GM19025 (cell line): ENCODE measurements at regions not wholly inside any gene's neighbourhood (a gene's known extent, or its start where the extent isn't known, plus 50 kb on each side); places are given as distances from the start of the nearest gene placed in this dataset.
"Not testable (repeated sequence)": the region's sequence is repeated elsewhere in the genome, so short reads cannot be mapped to it uniquely, and the experiment has no call there.

Experiments
- ATAC-seq: cut with Tn5 transposase; IDR thresholded peaks from one replicate; pipeline ENCODE4 v1.9.1; 2021; ENCODE audit warnings: mild to moderate bottlenecking, low read depth, moderate library complexity; ENCODE audit not compliant: unreplicated experiment

DNA sequence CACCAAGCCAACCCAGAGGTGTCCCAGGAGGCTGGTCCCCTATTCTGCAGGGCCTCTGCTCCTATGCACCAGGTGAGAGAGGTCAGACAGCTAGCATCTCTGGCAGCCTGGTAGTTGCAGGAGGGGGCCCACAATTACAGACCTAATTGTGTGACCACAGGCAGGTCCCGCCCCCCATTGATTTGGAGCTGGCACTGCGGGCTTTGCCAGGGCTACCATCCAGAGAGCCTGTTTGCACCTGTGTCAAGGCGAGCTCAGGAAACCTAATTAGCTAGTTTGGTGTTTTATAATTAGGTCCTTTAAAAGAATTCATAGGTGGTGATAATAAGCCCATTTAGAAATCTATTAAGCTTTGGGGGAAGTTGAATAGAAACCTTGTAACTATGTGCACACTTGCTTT lies 90.2 kb downstream of the MRM1 start:
- no peak for ATAC-seq

DNA sequence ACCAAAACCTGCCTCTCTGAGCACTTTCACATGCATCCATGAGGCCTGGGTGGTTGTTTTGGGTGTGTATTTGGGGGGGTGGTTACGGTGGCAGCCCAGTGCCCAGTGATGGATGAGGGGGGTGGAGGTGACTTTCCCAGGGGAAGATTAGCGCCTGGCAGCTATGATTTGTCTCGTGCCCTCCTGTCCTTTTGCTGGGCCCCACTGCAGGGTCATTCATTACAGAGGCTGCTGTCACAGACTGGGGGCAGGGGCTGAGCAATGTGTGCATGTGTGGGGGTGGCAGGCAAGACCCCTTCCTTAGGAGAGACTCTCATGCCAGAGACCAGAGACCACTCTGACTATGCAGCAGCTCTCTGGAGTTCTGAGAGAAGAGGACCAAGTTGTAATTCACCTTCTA lies 93.7 kb downstream of the MRM1 start:
- ATAC-seq: no peak

DNA sequence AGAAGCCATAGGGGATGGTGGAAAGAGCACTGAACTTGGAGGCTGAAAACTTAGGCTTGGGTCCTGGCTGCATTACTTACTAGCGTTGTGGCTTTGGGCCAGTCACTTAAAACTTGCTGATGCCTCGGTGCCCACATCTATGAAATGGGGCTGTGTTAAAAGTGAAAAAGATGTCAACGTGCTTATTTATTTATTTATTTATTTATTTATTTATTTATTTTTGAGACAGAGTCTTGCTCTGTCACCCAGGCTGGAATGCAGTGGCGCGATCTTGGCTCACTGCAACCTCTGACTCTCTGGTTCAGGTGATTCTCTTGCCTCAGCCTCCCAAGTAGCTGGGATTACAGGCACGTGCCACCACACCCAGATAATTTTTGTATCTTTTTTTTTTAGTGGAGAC lies 94.3 kb downstream of the MRM1 start:
- not testable (repeated sequence) for ATAC-seq

DNA sequence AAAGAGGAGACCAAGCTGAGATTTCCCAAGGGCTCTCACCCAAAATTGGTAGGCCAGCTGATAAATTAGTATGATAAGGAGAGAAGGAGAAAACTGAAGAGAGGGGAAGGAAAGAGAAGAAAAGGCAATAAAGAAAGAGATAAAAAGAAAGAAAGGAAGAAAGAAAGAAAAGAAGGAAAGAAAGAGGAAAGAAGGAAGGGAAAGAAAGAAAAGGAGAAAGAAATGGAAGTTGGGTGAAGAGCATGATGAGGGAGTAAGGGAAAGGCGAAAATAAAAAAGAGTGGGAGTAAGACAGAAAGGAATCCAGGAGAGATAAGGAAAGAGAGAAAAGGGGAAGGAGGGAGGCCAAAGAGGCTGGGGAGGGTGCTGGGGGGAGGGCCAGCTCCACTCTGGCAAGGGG lies 95.4 kb downstream of the MRM1 start:
- no peak for ATAC-seq

DNA sequence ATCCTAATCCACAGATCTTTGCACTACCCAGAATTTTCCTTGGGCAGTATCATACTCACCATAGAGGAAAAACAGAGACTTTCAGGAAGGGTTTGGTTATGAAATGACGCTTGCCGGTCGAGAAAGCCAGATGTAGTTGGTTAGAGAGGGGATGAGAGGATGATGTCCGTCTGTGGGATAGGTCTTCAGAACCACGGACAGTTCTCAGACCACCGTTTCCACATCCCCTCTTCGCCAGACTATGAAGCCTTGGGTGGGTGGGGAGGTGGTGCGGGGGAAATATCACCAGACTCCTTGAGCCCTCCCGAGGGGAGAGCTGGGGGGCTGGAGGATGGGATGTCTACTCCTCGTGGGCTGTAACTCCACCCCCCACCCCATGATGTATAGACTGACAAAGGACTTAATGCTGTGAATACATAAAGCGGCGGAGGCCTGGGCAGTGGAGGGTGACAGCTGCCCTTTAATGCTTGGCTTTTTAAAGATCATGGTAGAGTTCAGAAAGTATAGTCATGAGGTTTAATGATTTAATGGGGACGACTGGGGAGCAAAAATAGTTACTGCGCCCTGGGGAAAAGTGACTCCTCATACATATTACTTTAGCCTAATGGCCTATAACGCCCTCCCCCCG lies 96.6 kb downstream of the MRM1 start:
- no peak for ATAC-seq

DNA sequence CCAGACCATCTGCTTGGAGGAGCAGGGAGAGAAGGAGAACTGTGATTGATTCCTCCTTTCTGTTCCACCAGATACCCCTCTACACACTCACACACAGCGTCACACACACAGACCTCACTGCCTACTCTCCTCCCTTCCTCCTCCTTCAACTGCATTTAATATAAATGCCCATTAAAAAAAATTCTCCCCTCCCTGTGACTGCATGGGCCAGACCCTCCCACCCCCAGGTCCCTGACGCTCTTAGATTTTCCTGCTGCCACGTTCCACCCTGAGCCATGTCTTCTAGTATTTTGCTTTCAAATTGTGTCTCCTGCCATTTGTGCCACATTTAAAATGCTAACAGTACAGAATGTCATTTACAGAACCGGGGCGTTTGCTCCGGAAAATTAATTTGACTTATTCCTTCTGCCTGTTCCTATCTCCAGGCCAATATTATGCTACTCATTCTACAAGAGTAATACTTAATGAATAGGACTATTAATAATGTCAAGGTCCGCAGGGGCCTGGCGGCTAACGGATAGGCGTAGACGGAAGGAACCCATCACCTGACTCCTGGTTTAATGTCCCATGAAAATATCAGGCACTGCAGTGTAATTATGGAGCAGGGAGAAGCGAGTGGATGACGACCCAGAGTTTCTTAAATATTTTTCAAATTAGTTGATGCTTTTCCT lies 100.2 kb downstream of the MRM1 start:
- no peak for ATAC-seq

DNA sequence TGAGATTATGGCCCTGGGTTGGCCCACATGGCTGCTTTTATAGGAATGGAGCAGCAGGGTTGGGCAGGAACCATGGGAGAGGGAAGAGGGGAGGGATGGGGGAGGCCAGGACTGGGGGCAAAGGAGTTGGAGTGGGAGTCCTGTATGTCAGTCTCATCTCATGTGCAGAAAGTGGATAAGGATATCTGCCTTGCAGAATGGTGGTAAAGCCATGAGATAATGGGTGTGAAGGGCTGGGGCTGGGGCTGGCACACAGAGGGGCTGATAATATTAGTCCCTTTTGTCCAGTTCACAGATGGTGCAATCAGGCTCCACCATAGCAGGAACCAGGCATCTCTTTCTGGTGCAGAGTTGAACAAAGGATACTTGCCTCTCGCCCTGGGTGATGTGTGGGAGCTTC lies 101.3 kb downstream of the MRM1 start:
- no peak for ATAC-seq

DNA sequence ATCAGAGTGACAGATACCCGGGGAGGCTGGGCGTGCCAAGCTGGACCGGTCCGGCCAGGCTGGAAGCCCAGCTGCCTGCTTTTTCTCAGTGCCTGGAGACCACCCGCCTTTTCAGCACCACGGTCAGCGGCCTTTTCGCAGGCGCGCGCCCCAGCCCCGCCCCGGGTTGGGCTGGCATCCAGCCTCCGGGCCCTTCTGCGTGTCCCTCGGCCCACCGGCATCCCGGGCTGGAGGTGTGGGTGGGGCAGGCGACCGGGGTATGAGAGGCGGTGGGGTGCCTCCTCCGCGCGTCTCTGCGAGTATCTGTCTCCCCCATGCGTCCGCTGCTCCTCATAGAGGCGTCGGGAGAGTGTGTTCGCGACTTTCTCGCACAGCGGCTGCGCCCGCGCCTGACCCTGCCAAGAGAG lies 102.5 kb downstream of the MRM1 start:
- no peak for ATAC-seq

DNA sequence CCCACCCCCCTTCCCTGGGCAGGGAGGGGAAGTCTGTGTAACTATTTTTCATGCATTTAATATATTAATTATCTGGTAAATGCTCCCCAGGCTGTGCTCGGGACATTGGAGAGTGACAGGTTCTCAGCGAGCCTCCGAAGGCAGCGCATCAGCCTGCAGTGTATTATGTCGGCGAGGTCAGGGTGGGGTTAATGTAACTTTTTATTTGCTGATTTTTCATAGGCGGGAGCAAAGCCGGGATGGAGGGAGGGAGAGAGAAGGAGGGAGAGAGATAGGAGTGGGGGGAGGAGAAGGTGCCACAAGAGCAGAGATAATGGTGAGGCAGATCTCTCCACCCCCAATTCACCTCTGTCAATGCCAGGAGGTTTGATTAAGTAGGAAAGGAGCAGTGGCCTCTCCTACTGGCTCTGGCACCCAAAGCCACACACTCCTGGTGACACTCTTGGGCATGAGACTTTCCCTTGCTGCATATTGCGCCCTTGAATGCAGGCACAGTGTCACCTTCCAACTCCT lies 104.0 kb downstream of the MRM1 start:
- no peak for ATAC-seq

DNA sequence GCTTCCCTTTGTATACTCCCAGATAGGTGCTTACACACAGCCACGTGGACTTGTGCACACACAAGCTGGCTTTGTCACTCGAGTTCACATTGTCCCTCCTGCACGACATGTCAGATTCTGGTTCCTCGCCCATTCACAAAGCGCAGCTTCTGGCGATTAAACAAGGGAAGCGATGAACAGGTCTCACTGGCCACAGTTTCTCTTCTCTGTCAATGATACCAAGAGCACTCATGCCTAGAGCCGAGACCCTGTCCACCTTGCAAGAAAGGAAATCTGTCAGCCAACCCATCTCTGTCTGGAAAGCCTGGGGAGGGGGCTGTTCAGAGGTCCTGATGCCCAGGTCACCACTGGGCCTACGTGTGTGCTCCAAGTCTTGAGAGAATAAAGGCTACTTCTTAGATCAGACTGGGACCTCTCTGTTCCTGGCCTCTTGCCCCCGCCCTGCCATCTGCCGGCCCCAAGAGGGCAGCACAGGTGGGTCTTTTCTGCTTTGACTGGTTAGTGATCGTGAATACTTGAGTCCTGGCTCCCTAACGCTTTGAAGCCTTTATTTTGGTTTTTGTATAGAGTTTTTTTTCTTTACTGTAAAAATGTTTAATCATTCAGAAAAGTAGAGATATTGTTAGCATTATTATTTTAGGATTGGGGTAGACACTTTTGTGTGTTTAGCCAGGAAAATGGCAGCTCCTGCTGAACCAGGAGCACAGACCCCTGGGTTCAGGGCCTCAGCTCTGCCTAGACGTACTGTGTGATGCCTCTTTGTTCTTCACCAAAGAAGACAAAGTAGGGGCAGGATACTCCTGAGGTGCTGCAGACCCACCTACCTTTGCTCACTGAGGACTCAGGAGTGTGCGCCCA lies 104.7 kb downstream of the MRM1 start:
- no peak for ATAC-seq

DNA sequence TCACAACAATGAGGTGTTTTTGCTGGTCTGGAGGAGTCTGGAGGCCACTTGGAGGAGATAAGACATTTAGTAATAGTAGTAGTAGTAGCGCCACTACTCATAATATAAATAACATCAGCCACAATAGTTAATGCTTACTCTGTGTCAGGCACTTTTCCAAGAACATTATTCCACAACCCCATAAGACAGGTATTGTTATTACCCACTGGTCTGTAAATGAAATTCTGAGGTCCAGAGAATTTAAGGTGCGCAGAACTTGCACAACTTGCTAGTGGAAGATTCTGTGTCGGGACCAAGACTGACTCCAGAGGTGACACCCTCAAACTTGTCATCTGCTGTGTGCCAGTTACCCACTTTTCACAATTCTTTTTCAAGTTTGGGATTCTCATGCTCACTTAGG lies 106.5 kb downstream of the MRM1 start:
- ATAC-seq: no peak

DNA sequence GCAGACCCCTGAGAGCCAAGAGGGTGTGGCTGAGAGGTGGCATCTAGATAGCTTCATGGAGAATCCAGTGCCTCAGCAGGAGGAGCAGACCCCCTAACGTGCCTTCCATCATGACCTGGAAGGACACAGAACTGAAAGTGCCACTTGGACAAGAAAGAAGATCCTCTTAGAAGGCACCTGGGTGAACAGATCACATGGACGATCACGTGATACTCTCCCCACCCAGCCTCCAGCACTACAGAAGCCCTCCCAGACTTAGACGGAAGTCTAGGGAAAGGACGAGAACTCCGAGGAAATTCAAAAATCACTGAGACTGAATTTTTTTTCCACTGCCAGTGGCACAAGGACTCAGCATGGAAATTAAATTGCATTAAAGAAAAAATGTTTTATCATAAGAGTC lies 113.4 kb downstream of the MRM1 start:
- ATAC-seq: no peak

DNA sequence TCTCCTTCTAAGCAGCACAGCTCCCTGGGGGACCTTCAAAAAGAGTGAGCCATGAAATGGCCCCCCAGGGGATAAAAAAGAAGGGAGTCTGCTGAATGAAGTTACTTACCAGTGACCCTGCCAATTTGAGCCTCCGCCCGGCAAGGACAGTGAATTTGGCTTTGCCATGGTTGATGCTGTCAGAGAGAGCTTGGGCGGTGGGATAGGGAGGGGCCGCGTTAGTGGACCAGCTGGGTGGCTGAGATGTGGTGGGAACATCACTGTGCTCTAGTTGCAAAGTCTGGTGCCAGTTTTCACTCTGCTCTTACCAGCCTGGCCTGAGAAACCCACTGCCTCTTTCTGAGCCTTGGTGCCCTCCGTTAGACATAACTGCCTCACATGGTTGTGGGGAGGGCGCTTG lies 114.6 kb downstream of the MRM1 start:
- no peak for ATAC-seq

DNA sequence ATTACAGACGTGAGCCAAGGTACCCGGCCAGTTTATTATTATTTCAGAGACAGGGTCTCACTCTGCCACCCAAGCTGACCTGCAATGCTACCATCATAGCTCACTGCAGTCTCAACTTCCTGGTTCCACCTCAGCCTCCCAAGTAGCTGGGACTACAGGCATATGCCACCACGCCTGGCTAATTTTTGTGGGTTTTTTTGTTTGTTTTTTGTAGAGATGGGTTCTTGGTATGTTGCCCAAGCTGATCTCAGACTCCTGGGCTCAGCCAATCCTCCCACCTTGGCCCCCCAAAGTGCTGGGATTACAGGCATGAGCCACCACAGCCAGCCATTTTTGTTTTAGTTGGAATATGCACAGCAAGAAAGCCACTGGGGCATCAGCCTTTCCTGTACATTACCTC lies 115.7 kb downstream of the MRM1 start:
- ATAC-seq: no peak

DNA sequence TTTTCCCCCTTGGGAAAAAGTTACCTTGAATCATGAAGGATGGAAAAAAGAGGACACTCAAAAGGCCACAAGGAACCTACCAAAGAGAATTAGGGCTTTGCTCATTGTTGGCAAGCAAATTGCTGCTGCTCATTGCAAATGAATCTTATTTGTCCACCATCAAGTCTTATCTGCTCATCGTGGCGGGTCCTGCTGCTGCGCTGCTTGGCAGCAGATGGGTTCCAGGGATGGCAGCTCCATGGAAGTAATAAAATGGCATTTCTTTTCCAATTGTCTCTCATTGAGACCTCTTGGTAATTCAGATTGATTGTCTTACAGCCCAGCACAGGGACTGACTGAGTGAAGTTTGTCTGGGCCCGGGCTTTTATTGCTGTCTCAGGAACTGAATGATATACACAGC lies 118.7 kb downstream of the MRM1 start:
- ATAC-seq: no peak

DNA sequence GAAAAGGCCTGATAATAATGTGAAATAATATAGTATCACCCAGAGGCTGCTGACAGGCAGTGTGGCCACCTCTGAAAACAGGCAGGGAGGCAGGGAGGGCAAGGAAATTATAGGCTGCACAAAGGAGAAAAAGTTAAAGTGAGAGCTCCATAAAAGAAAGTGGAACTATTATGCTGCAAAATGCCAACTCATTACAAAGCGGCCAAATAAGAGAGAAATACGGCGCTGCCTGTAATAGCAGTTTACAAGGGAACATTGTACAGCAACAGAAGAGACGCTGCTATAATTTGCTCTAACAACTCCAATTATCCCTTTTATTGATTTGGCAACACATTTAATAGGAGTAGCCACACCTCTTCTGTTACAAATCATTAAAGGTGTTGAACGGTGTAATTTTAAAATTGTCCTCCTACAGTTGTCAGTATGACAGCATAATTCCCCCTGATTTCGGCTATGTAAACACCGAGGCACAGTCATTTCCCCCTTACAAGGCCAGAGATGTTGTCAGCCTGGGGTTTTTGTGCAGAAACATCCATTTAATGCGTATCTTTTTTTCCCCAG lies 120.3 kb downstream of the MRM1 start:
- ATAC-seq: no peak

DNA sequence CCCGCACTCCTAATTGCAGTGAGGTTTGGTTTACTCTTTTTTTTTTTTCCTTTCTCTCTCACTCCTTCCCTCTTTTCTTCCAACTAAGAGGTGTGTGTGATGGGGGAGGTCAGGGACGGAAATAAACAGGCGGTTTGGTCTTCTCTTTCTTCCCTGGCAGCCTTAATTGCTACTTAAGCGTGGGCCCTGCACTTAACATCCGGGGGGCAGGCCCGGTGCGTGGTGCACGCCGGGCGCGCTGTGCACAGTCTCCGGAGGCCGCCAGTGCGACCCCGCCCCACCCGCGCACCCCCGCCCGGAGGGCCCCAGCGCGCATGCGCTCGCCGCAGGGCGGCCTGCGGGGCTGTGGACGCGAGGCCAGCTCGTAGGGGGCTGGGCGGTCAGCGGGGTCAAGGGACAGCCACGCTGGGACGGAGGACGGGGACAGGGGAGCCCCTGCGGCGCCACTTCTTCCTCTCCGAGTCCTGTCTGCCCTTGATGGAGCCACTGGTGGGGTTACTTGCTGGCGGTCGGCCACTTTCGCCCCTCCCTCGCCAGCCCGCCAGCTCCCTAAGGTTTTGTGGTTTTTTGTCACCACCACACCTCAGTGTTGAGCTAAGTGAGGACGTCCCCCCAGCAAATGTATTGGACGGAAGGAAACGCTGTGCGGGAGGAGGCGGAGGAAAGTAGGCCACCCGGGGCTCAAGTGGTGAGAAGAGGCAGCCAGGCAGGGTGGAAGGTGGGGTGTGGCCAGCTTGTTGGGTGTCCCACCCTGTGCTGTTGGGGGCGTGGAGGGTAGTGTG lies 120.9 kb downstream of the MRM1 start:
- peak; percentile 51 for ATAC-seq

DNA sequence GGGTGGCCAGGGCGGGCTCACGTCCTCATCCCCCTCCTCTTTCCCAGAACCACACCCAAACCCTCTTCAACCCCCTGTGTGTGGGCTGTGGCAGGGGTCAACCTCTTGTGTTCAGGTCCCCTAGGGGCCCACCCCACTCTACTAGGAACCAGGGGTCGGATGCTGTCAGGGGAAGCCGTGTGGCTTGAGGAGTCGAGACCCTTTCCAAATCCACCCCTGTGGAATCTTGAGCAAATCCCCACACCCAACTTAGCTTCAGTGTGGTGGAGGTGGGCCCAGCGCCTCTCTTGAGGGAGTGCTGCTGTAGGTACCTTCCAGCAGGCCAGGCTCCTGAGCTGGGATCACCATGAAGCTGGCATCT lies 121.5 kb downstream of the MRM1 start:
- ATAC-seq: no peak

DNA sequence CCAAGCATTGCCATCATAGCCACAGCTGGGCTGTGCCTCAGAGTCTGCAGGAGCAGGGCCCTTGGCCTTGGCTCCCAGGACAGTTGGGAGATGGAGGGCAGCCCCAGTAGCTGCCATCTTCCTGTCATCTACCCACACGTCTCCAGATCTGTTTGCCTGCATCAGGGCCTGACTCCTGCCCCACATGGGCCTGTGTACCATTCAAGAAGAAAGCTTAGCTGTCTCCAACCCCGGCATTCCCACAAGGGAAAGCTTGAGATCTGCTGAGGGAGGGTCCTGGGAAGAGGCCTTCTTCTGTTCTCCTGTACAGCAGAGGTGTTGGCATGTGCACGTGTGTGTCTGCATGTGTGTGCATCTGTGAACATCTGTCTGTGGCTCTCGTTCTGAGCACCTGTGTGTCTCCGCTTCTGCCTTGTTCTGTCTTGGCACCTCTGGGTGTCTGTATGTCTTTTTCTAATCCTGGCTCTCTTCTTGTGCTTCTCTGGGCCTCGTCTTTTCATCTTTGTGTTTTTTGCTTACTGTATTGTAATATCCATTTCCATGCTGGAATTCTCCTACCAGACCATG lies 122.2 kb downstream of the MRM1 start:
- ATAC-seq: no peak

DNA sequence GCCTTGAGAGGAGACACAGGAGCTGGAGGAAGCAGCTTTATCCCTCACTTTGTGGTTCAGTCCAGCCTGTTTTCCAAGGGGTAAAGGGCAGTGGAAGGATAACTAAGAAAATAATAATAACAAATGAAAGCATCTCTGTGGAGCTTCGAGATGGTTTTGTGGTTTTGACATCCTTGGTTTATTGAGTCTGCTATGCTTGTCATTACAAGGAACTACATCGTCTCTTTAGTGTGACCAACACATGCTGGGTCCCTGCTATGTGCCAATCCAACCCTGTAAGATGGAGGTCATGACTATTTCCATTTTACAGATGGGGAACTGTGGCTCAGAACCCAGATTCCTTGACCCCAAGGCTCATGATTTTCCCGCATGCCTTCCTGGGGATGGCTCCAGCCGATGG lies 124.8 kb downstream of the MRM1 start:
- no peak for ATAC-seq
